NCI-H510A (cell line): ENCODE measurements at regions not wholly inside any gene's neighbourhood (a gene's known extent, or its start where the extent isn't known, plus 50 kb on each side); places are given as distances from the start of the nearest gene placed in this dataset.

Experiments
- DNase-seq: peaks from one replicate; lab custom pipeline; 2025; lab: John Stamatoyannopoulos, UW

- no peak for DNase-seq
These were observed 294.7 kb downstream of the FBXO15 start for GRCh38 chr18:73852789-73853549.

- DNase-seq, result no peak
These were observed 296.9 kb downstream of the FBXO15 start for GRCh38 chr18:73850782-73851181.

DNA sequence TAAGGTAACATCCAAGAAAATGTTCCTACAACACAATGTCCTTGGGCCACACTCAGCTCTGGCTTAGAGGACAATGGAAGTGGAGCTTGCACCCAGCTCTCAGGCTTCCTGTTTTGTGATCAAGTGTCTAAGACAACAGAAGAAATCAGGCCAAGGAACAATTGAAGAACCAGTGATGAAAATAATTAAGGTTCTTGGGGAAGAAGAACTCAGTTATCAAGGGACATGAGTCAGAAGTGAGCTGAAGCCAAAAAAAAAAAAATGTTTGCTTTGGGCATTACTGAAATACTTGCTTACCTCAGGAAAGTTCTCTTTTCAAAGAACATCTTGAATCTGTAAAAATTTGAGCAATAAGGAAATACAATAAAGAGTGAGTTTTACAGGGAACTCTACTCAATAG lies 299.0 kb downstream of the FBXO15 start:
- DNase-seq, result no peak

GRCh38 chr18:73843455-73843854 lies 304.2 kb downstream of the FBXO15 start:
- no peak for DNase-seq

- DNase-seq, result peak; percentile 7
These were observed 304.7 kb downstream of the FBXO15 start for GRCh38 chr18:73842795-73843394.

DNA sequence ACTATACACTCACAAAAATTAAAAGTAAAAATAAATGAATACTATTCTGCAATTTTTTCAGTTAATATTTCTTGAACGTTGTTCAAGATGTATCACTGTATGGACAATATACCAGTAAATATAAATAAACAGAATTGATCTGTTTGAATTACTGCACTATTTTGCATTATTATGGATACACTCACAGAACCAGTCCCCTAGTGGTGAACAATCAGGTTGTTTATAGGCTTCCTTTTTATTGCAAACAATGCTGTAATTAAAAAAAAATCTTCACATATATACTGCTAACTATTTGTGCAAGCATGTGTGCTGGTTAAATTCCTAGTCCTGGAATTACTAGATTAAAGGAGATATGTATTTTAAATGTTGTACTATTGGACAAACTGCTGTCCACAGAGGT lies 306.0 kb downstream of the FBXO15 start:
- no peak for DNase-seq

GRCh38 chr18:73840319-73840945 lies 307.2 kb downstream of the FBXO15 start:
- no peak for DNase-seq

GRCh38 chr18:73839441-73839840 lies 308.2 kb downstream of the FBXO15 start:
- DNase-seq, result no peak

- DNase-seq, result no peak
These were observed 309.5 kb downstream of the FBXO15 start for GRCh38 chr18:73838107-73838506.

DNA sequence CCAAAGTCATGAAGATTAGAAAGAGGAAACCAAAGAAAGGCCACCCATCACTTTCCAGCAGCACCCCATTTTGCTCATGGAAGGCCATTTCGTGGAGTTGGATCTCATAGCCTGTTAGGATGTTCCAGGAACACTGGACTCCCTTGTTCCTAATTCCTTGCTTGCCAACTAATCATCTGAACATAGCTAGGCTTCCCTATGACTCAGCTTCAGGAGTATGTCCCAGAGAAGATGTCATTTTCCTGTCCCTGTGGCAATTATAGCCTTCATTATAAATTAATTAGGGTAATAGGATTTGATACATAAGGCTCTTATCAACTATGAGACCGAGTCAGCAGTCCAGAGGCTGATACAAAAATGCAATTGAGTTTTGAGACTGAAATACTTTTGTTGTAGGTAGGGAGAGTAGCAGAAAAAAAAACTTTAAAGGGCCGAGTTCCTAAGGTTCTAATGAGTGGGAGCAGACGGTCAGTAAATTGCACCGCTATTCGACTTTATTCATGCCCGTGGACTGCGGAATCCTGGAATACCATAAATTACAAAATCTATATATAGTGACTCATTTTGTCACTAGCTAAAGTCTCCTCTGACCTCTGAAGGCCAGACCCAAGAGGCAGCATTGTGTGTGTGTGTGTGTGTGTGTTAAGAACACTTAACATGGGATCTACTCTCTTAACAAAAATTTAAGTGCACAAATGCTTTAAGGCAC lies 311.8 kb downstream of the FBXO15 start:
- no peak for DNase-seq

GRCh38 chr18:73835039-73835438 lies 312.6 kb downstream of the FBXO15 start:
- no peak for DNase-seq

DNA sequence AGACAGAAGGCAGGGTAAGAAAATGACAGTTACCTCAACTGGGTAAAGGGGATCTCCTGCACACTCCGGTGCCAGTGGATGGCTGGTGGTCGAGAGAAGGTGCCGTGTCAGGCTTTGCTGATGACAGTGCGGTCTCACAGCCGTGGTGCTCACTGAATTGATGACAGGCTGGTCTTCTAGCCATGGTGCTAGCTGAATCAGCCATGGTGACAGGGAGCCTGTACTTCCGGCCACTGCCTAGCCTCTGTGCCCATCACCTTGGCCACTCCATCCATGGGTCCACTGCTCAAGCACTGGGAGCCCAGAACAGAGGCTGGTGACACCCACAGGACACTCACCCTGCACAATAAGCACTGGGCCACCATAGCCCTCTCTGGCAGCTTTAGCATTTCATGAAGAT lies 315.9 kb downstream of the FBXO15 start:
- no peak for DNase-seq

DNA sequence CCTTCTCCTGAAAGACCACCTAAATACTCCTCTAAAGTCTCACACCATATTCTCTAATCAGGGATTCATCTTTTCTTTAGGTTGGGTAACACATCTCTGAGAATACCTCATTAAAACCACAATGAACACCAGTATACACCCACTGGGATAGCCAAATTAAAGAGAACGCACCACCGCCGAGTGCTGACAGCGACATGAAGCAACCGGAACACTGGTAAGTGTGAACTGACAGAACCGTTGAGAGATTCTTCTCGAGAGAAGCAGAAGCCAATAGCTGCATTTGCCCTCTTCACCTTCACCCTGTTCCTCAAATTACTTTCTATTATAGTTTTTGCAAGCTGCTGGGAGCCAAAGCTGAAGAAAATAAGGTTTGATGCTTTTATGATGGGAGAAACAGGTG lies 318.5 kb downstream of the FBXO15 start:
- DNase-seq, result no peak

- DNase-seq, result no peak
These were observed 319.8 kb downstream of the FBXO15 start for GRCh38 chr18:73827801-73828200.

- DNase-seq, result no peak
These were observed 321.5 kb downstream of the FBXO15 start for GRCh38 chr18:73826098-73826497.

DNA sequence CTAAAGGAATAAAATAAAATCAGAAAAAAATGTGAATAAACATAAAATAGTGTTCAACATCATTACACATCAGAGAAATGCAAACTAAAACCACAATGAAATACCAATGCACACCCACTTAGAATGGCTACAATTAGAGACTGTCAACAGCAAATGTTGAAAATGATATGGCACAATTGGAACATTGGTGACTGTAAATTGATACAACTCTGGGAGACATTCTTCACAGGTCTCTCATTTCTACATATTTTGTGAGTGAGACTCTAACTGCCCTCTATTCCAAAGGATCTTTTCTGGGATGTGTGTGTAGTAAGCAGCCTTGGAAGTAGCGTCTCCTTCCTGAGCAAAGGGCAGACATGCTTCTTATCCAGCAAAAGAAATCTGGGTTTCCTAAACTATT lies 323.0 kb downstream of the FBXO15 start:
- no peak for DNase-seq

- no peak for DNase-seq
These were observed 335.2 kb downstream of the FBXO15 start for GRCh38 chr18:73812423-73812822.

- DNase-seq, result no peak
These were observed 340.0 kb downstream of the FBXO15 start for GRCh38 chr18:73807551-73808192.

DNA sequence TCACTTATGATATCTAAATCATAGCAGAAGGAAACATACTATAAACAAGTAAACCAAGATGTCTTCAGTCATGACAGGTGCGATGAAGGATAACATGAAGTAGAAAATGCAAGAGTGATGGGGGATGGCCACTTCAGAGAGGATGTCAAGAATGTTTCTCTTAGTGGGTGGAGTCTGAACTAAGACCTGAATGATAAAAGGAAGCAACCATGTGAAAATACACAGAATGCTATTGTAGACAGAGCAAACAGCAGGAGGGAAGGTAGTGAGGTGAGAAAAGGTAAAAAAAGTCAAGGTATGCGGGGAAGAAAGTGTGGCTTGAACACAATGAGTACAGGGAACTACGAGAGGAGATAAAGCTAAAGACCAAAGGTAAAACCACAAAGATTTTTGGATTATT lies 341.6 kb downstream of the FBXO15 start:
- no peak for DNase-seq

- no peak for DNase-seq
These were observed 350.2 kb downstream of the FBXO15 start for GRCh38 chr18:73797419-73797818.

DNA sequence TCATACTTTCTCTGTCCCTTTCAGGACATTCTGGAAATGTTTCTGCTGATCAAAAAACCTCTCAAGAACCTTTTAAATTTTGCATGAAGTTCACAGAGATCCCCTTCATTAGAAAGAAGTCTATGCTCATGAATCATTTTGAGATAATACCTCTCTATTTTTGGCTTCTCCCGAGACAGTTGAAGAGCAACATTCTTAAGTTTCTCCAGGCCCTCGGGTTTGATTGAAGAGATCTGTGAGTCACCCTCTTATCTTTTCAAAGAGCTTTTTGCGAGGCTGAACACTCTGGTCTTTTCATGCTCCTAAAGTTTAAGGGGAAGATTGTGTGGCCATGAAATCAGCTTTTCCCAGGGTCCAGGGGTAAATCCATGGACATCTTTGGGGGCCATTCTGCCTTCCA lies 354.2 kb downstream of the FBXO15 start:
- no peak for DNase-seq

DNA sequence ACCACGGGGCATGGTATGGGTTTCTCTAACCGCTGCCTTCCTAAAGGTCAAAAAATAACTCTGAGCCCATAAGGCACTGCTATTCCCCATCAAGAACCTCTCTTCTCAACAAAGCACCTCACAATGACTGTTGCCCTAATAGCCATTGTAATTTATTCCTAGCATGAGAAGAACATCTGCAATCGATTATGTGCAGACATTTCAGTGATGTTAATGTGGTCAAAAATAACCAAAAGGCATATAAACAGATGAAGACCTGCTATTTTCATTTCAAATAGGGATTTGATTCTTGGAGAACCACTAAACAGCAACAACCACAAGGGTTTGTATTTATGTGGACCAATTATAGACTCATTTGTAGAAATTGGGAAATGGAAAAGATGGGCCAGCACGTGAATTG lies 356.6 kb downstream of the FBXO15 start:
- DNase-seq, result no peak
